MM.1S (cell line): ENCODE measurements at regions not wholly inside any gene's neighbourhood (a gene's known extent, or its start where the extent isn't known, plus 50 kb on each side); places are given as distances from the start of the nearest gene placed in this dataset.

Experiments
- DNase-seq: peaks from one replicate; pipeline ENCODE4 v3.0.0-alpha.2; 2015
- H2AFZ ChIP-seq: fragments of 300-600 bp; sonication (generic); 2 replicates; pipeline ENCODE4 v1.6.0; 2016; ENCODE audit warnings: antibody characterized with exemption, low read length
- H3F3A ChIP-seq: fragments of 300-600 bp; sonication (generic); 2 replicates; pipeline ENCODE4 v1.6.1; 2016; ENCODE audit warnings: mild to moderate bottlenecking, antibody characterized with exemption, low read length, moderate library complexity, mixed read lengths; ENCODE audit not compliant: insufficient read depth
- H3K27ac ChIP-seq: fragments of 300-600 bp; sonication (generic); 2 replicates; pipeline ENCODE4 v1.5.1; 2016; ENCODE audit warnings: mild to moderate bottlenecking, low read length
- H3K27me3 ChIP-seq: fragments of 300-600 bp; sonication (generic); replicated peaks from 2 replicates; pipeline ENCODE4 v1.6.0; 2016; ENCODE audit warnings: low read length; ENCODE audit not compliant: insufficient read depth
- H3K36me3 ChIP-seq: fragments of 300-600 bp; sonication (generic); replicated peaks from 2 replicates; pipeline ENCODE4 v1.6.1; 2016; ENCODE audit warnings: mild to moderate bottlenecking, low read length, mixed read lengths; ENCODE audit not compliant: insufficient read depth
- H3K4me1 ChIP-seq: fragments of 300-600 bp; sonication (generic); 2 replicates; pipeline ENCODE4 v1.6.1; 2016; ENCODE audit warnings: low read length, mixed read lengths
- H3K4me2 ChIP-seq: fragments of 300-600 bp; sonication (generic); 2 replicates; pipeline ENCODE4 v1.6.0; 2016; ENCODE audit warnings: low read depth, low read length
- H3K4me3 ChIP-seq: fragments of 300-600 bp; sonication (generic); 2 replicates; pipeline ENCODE4 v1.5.1; 2016; ENCODE audit warnings: low read length, mixed read lengths
- H3K79me2 ChIP-seq: fragments of 300-600 bp; sonication (generic); 2 replicates; pipeline ENCODE4 v1.6.1; 2016; ENCODE audit warnings: mixed run types, low read length, mixed read lengths
- H3K9ac ChIP-seq: fragments of 300-600 bp; sonication (generic); 2 replicates; pipeline ENCODE4 v1.6.1; 2016; ENCODE audit warnings: low read length, mixed read lengths
- H3K9me2 ChIP-seq: fragments of 300-600 bp; sonication (generic); replicated peaks from 2 replicates; pipeline ENCODE4 v1.6.1; 2016; ENCODE audit warnings: mild to moderate bottlenecking, low read length, mixed read lengths; ENCODE audit not compliant: insufficient read depth
- H3K9me3 ChIP-seq: fragments of 300-600 bp; sonication (generic); replicated peaks from 2 replicates; pipeline ENCODE4 v1.6.1; 2016; ENCODE audit warnings: mild to moderate bottlenecking, low read length, mixed read lengths; ENCODE audit not compliant: insufficient read depth
- H4K20me1 ChIP-seq: fragments of 300-600 bp; sonication (generic); 2 replicates; pipeline ENCODE4 v1.6.1; 2016; ENCODE audit warnings: mild to moderate bottlenecking, low read length, moderate library complexity, mixed read lengths; ENCODE audit not compliant: insufficient read depth
- EZH2 ChIP-seq: fragments of 300-600 bp; sonication (generic); optimal IDR thresholded peaks from 2 replicates; pipeline ENCODE3; 2017; ENCODE audit warnings: low read depth, mild to moderate bottlenecking, antibody characterized with exemption, low read length, mixed read lengths
- EZH2phosphoT487 ChIP-seq: fragments of 300-600 bp; sonication (generic); IDR thresholded peaks from 2 replicates; pipeline ENCODE4 v1.6.1; 2018; ENCODE audit warnings: antibody characterized with exemption, low read length
- TF ChIP-seq, protein P1 (sequence below): fragments of 300-600 bp; sonication (generic); IDR thresholded peaks from 2 replicates; pipeline ENCODE4 v1.5.1; 2016; ENCODE audit warnings: antibody characterized with exemption, low read length, mixed read lengths

DNA sequence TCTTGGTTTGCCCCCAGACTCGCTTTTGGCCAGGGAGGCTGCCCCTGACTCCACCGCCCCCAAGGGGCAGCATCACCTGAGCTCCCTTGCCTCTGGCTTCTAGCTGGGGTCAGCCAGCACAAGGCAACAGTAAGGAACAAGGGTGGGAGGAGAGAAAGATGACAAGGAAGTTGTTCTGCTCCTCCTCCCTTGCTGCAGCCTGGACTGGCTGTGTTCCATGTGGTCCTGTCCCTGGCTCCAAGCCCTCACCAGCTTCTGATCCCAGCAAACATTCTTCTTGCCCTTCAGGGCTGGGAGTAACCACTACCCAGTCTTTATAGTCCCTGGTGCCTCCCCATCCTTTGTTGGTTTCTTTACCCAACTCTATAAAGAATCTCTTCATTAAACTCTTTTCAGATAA lies 100.3 kb upstream of the SPIN1 start:
- DNase-seq = no peak
- H3K27ac ChIP-seq = no peak overlapping the region
- no peak overlapping the region for H3K4me3 ChIP-seq
- H3K9me2 ChIP-seq = no peaks in the 10 kb centered on the region
- no peak overlapping the region for H2AFZ ChIP-seq
- no peak overlapping the region for H3K9ac ChIP-seq
- TF ChIP-seq, protein P1, sequence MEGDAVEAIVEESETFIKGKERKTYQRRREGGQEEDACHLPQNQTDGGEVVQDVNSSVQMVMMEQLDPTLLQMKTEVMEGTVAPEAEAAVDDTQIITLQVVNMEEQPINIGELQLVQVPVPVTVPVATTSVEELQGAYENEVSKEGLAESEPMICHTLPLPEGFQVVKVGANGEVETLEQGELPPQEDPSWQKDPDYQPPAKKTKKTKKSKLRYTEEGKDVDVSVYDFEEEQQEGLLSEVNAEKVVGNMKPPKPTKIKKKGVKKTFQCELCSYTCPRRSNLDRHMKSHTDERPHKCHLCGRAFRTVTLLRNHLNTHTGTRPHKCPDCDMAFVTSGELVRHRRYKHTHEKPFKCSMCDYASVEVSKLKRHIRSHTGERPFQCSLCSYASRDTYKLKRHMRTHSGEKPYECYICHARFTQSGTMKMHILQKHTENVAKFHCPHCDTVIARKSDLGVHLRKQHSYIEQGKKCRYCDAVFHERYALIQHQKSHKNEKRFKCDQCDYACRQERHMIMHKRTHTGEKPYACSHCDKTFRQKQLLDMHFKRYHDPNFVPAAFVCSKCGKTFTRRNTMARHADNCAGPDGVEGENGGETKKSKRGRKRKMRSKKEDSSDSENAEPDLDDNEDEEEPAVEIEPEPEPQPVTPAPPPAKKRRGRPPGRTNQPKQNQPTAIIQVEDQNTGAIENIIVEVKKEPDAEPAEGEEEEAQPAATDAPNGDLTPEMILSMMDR = no peak
- TF ChIP-seq EZH2 = no peak
- TF ChIP-seq EZH2phosphoT487 = no peak
- H3K4me2 ChIP-seq = no peak overlapping the region
- H3K36me3 ChIP-seq = no peaks in the 10 kb centered on the region
- no peaks in the 10 kb centered on the region for H3K79me2 ChIP-seq
- H3K4me1 ChIP-seq = no peaks in the 10 kb centered on the region
- no peaks in the 10 kb centered on the region for H3F3A ChIP-seq
- no peaks in the 10 kb centered on the region for H3K27me3 ChIP-seq
- H3K9me3 ChIP-seq = no peaks in the 10 kb centered on the region
- no peaks in the 10 kb centered on the region for H4K20me1 ChIP-seq

DNA sequence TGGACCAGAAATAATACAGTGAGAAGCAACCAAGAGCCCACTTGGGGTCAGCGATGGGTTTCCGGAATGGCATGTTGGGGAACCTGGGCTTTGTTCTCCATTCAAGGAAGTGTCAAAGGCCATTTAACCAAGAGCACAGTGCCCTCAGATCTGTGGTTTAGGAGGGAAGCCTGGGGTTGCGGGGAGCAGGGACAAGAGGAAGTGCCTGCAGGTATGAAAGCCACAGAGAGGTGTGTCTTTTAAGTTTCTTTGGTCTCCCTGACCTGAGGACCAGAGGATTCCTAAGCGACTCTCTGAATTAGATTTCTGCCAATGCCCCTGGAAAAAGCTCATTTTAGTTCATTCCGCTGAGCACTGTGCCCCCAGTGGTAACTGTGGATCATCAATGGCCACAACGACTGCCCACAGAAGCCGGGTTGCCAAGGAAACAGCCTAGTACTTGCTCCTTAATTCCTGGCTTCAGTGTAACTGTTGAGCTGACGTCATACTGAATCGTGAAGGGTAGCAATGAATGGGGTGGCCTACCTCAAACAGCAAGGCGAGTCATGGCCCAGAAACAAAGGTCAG lies 107.3 kb upstream of the SPIN1 start:
- Histone ChIP-seq H3K79me2 (no peaks in the 10 kb centered on the region), H4K20me1 (no peaks in the 10 kb centered on the region), H3K27me3 (0 out of 2 replicates have a peak, but pooled peaks cover 2% of the 10 kb centered on the region), H3K36me3 (no peaks in the 10 kb centered on the region), H3K4me1 (peaks cover 13% of the 10 kb centered on the region), H2AFZ (no peak overlapping the region), H3K9me2 (no peaks in the 10 kb centered on the region), H3K4me3 (peak overlapping the region; percentile 27), H3K9me3 (no peaks in the 10 kb centered on the region), H3K9ac (no peak overlapping the region), H3K4me2 (peak overlapping the region; percentile 56), H3K27ac (peak overlapping the region; percentile 10; the same call in 1 of the 2 replicates), H3F3A (peaks cover 7% of the 10 kb centered on the region; the same call in 1 of the 2 replicates)
- DNase-seq = peak; percentile 66
- TF ChIP-seq EZH2phosphoT487 (no peak), EZH2 (no peak)
- TF ChIP-seq, protein P1 = no peak

DNA sequence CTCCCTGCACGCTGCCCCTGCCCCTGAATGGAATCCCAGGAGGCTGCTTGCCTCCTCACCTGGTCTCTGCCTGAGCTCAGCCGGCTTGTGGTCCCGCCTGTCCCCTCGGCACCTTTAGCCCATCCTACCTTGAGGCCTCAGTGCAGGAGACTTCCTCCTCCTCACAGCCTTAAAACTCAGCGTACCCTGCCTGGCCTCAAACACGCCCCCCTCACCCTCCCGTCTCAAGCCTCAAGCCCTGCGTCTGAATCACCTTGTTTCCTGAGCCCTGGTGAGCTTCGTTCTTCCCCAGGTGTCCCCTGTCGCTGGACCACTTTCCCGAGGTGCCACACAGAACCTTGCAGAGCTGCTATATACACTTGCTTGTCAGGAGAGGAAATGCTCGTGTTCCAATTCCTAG lies 110.2 kb upstream of the SPIN1 start:
- Histone ChIP-seq H2AFZ (no peak overlapping the region), H3K4me2 (no peak overlapping the region), H3K79me2 (no peaks in the 10 kb centered on the region), H3F3A (peaks cover 7% of the 10 kb centered on the region; the same call in 1 of the 2 replicates), H3K27ac (no peak overlapping the region), H3K9me2 (no peaks in the 10 kb centered on the region), H3K4me3 (no peak overlapping the region), H3K27me3 (0 out of 2 replicates have a peak, but pooled peaks cover 2% of the 10 kb centered on the region), H3K36me3 (no peaks in the 10 kb centered on the region), H3K4me1 (peaks cover 13% of the 10 kb centered on the region), H4K20me1 (no peaks in the 10 kb centered on the region), H3K9ac (no peak overlapping the region), H3K9me3 (no peaks in the 10 kb centered on the region)
- TF ChIP-seq EZH2 (no peak), EZH2phosphoT487 (no peak)
- TF ChIP-seq, protein P1 = no peak
- DNase-seq = no peak
